ENCODE measurements at regions not wholly inside any gene's neighbourhood (a gene's known extent, or its start where the extent isn't known, plus 50 kb on each side); places are given as distances from the start of the nearest gene placed in this dataset.

GRCh38 chr6:18785810-18786490, 398.8 kb downstream of the RNF144B start:
- no peak for DNase-seq

GRCh38 chr6:18792866-18793265, 405.7 kb downstream of the RNF144B start:
- no peak for DNase-seq

GRCh38 chr6:18795726-18796125, 408.6 kb downstream of the RNF144B start:
- no peak for DNase-seq

- DNase-seq: no peak
Observed at GRCh38 chr6:18820725-18821124, 433.6 kb downstream of the RNF144B start.

- DNase-seq: no peak
Observed at GRCh38 chr6:18823782-18824386, 436.7 kb downstream of the RNF144B start.

- DNase-seq: no peak
Observed at GRCh38 chr6:18829272-18829870, 442.2 kb downstream of the RNF144B start.

- no peak for DNase-seq
Observed at GRCh38 chr6:18835976-18836375, 448.8 kb downstream of the RNF144B start.

- no peak for DNase-seq
Observed at GRCh38 chr6:18837013-18837412, 449.9 kb downstream of the RNF144B start.

GRCh38 chr6:18842534-18842933, 455.4 kb downstream of the RNF144B start:
- no peak for DNase-seq

- DNase-seq: no peak
Observed at GRCh38 chr6:18845896-18846295, 458.7 kb downstream of the RNF144B start.

GRCh38 chr6:18846327-18846726, 459.2 kb downstream of the RNF144B start:
- DNase-seq: no peak

GRCh38 chr6:18861204-18861603, 474.1 kb downstream of the RNF144B start:
- no peak for DNase-seq

- no peak for DNase-seq
Observed at GRCh38 chr6:18883268-18883667, 496.1 kb downstream of the RNF144B start.

GRCh38 chr6:18883851-18884250, 496.7 kb downstream of the RNF144B start:
- no peak for DNase-seq

- DNase-seq: no peak
Observed at GRCh38 chr6:18893540-18894269, 506.6 kb downstream of the RNF144B start.

GRCh38 chr6:18897350-18897749, 510.2 kb downstream of the RNF144B start:
- no peak for DNase-seq

- DNase-seq: no peak
Observed at GRCh38 chr6:18904681-18905080, 517.5 kb downstream of the RNF144B start.

- DNase-seq: no peak
Observed at GRCh38 chr6:18920701-18921100, 533.6 kb downstream of the RNF144B start.

GRCh38 chr6:18931086-18931485, 543.9 kb downstream of the RNF144B start:
- DNase-seq: no peak

- no peak for DNase-seq
Observed at GRCh38 chr6:18958146-18958545, 571.0 kb downstream of the RNF144B start.

- DNase-seq: no peak
Observed at GRCh38 chr6:18961566-18961965, 574.4 kb downstream of the RNF144B start.

- DNase-seq: no peak
Observed at GRCh38 chr6:18962361-18962905, 575.3 kb downstream of the RNF144B start.

GRCh38 chr6:18963439-18963838, 576.3 kb downstream of the RNF144B start:
- DNase-seq: no peak
